Ishikawa (cell line): ENCODE measurements at regions not wholly inside any gene's neighbourhood (a gene's known extent, or its start where the extent isn't known, plus 50 kb on each side); places are given as distances from the start of the nearest gene placed in this dataset.

Experiments used
- CEBPB ChIP-seq: IDR thresholded peaks from 2 replicates; pipeline ENCODE4 v1.6.1; 2012
- CREB1 ChIP-seq: IDR thresholded peaks from 2 replicates; pipeline ENCODE4 v1.6.1; 2012; ENCODE audit warnings: low read depth
- EGR1 ChIP-seq: IDR thresholded peaks from 2 replicates; pipeline ENCODE4 v1.6.1; 2012
- EP300 ChIP-seq: IDR thresholded peaks from 2 replicates; pipeline ENCODE4 v1.6.1; 2012; ENCODE audit warnings: borderline replicate concordance
- FOXM1 ChIP-seq: IDR thresholded peaks from 2 replicates; pipeline ENCODE4 v1.6.1; 2012; ENCODE audit warnings: low read depth, borderline replicate concordance
- NFIC ChIP-seq: IDR thresholded peaks from 2 replicates; pipeline ENCODE4 v1.6.1; 2012
- TCF12 ChIP-seq: IDR thresholded peaks from 2 replicates; pipeline ENCODE4 v1.6.1; 2012; ENCODE audit warnings: low read depth
- TEAD4 ChIP-seq: IDR thresholded peaks from 2 replicates; pipeline ENCODE4 v1.6.1; 2012
- YY1 ChIP-seq: IDR thresholded peaks from 2 replicates; pipeline ENCODE4 v1.6.1; 2012; ENCODE audit warnings: low read depth
- ZBTB7A ChIP-seq: IDR thresholded peaks from 2 replicates; pipeline ENCODE4 v1.6.1; 2012; ENCODE audit warnings: low read depth
- TF ChIP-seq, protein P1 (sequence below): IDR thresholded peaks from 2 replicates; pipeline ENCODE4 v1.6.1; 2012; ENCODE audit warnings: low read depth, mild to moderate bottlenecking

GRCh38 chr12:116628450-116628793 is 69.2 kb downstream of the MAP1LC3B2 start:
- no peak for TF ChIP-seq CREB1
- no peak for TF ChIP-seq FOXM1
- no peak for TF ChIP-seq CEBPB
- TF ChIP-seq, protein P1, sequence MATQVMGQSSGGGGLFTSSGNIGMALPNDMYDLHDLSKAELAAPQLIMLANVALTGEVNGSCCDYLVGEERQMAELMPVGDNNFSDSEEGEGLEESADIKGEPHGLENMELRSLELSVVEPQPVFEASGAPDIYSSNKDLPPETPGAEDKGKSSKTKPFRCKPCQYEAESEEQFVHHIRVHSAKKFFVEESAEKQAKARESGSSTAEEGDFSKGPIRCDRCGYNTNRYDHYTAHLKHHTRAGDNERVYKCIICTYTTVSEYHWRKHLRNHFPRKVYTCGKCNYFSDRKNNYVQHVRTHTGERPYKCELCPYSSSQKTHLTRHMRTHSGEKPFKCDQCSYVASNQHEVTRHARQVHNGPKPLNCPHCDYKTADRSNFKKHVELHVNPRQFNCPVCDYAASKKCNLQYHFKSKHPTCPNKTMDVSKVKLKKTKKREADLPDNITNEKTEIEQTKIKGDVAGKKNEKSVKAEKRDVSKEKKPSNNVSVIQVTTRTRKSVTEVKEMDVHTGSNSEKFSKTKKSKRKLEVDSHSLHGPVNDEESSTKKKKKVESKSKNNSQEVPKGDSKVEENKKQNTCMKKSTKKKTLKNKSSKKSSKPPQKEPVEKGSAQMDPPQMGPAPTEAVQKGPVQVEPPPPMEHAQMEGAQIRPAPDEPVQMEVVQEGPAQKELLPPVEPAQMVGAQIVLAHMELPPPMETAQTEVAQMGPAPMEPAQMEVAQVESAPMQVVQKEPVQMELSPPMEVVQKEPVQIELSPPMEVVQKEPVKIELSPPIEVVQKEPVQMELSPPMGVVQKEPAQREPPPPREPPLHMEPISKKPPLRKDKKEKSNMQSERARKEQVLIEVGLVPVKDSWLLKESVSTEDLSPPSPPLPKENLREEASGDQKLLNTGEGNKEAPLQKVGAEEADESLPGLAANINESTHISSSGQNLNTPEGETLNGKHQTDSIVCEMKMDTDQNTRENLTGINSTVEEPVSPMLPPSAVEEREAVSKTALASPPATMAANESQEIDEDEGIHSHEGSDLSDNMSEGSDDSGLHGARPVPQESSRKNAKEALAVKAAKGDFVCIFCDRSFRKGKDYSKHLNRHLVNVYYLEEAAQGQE, result no peak
- TF ChIP-seq ZBTB7A, result no peak
- no peak for TF ChIP-seq EGR1
- no peak for TF ChIP-seq YY1
- TF ChIP-seq TEAD4, result no peak
- no peak for TF ChIP-seq NFIC
- no peak for TF ChIP-seq TCF12
- TF ChIP-seq EP300, result no peak
